Heart right ventricle (tissue), 16 donors: ENCODE measurements at regions not wholly inside any gene's neighbourhood (a gene's known extent, or its start where the extent isn't known, plus 50 kb on each side); places are given as distances from the start of the nearest gene placed in this dataset.

ENCODE experiments used
- ATAC-seq, 8 donors: fragments of 200-7000 bp; cut with Tn5 transposase; one replicate each; pipeline ENCODE4 v1.9.1; 2020; ENCODE audit warnings: mild to moderate bottlenecking in 8 of 8, moderate library complexity in 8 of 8, moderate number of reproducible peaks in 1 of 8
- DNase-seq, 2 donors: peaks; one replicate each; pipeline ENCODE4 v3.0.0-alpha.2; 2020
- H3K27ac ChIP-seq, 10 donors: fragments of 200-600 bp; sonication (generic) in 2 of 10; one replicate each; pipeline versions ENCODE4 v1.5.0 to v1.8.0; 2020 to 2022; ENCODE audit warnings: mild to moderate bottlenecking in 3 of 10
- H3K27me3 ChIP-seq, 7 donors: fragments of 200-600 bp; one replicate each; pipeline ENCODE4 v1.8.0; 2021 to 2022; ENCODE audit warnings: mild to moderate bottlenecking in 2 of 7
- H3K36me3 ChIP-seq, 9 donors: fragments of 200-600 bp; sonication (generic) in 1 of 9; one replicate each; pipeline versions ENCODE4 v1.5.0 to v1.8.0; 2020 to 2022; ENCODE audit warnings: mild to moderate bottlenecking in 2 of 9
- H3K4me1 ChIP-seq, 9 donors: fragments of 200-600 bp; sonication (generic) in 1 of 9; one replicate each; pipeline versions ENCODE4 v1.5.0 to v1.8.0; 2020 to 2022; ENCODE audit warnings: mild to moderate bottlenecking in 4 of 9
- H3K4me3 ChIP-seq, 10 donors: fragments of 200-600 bp; sonication (generic) in 2 of 10; one replicate each; pipeline versions ENCODE4 v1.5.0 to v1.8.0; 2020 to 2022; ENCODE audit warnings: mild to moderate bottlenecking in 7 of 10, moderate library complexity in 2 of 10
- H3K9me3 ChIP-seq, 11 donors: fragments of 200-600 bp in 10 of 11; sonication (generic) in 2 of 11; one replicate each; pipeline versions ENCODE4 v1.5.0 to v1.8.0; 2013 to 2022; ENCODE audit warnings: mild to moderate bottlenecking in 2 of 11, control low read depth in 1 of 11, moderate library complexity in 1 of 11
- CTCF ChIP-seq, 9 donors: fragments of 200-600 bp; sonication (generic) in 2 of 9; IDR thresholded peaks; one replicate each; pipeline versions ENCODE4 v1.5.0 to v1.8.0; 2021 to 2022; ENCODE audit warnings: antibody characterized with exemption in 9 of 9, mild to moderate bottlenecking in 5 of 9, moderate library complexity in 1 of 9
- WGBS, 2 donors: extraction: QIAGEN DNeasy Blood & Tissue Kit; methylation state at CpG; one replicate each; pipeline ENCODE4 v1.1.7; 2013; ENCODE audit warnings: inconsistent platforms in 1 of 2; 5-methylcytosine and 5-hydroxymethylcytosine counted together
- intact Hi-C, 10 donors: fragments of 100-400 bp; cut with DNase I; formaldehyde crosslinking; loops; one replicate each; pipeline versions ENCODE4 v1.11.1 to v1.14.2; 2022
- donor health status: Arrhythmogenic right ventricular cardiomyopathy.
- donor health status: ischemic (EF 13 %, LVEDD 7.1; RV severe dilation, severe dysfunction).
- donor health status: healthy with polysubstance abuse.
- donor health status: DM: no; HTN: yes; CAD: no.
- donor health status: DM: no; HTN: no; CAD: no.
- donor health status: ischemic (EF 25% LVEDD 6.9; RV normal size, moderate dysfunction).
- donor health status: ischemic (EF 25% LVEDD 5.7; RV mildly dilated, moderate dysfunction).
- donor health status: healthy.
- donor health status: DM: yes; HTN: yes; CAD: no.
- donor health status: Ischemic cardiomyopathy.
- donor health status: ischemic (EF 35%, LVEDD 5.7; RV mildly dilated, moderate dysfunction).
- donor health status: nonischemic (EF 11% LVEDD 7.7; RV severe dilation, severe dysfunction).
- donor health status: DM: yes; HTN: yes; CAD: no.
- donor health status: PGD.
- donor health status: ischemic (EF 29% LVEDD 5.4; RV normal size, mild dysfunction).
- donor health status: nonischemic (EF 23%, LVEDD 6.1; RV moderate dilation, normal function).

DNA sequence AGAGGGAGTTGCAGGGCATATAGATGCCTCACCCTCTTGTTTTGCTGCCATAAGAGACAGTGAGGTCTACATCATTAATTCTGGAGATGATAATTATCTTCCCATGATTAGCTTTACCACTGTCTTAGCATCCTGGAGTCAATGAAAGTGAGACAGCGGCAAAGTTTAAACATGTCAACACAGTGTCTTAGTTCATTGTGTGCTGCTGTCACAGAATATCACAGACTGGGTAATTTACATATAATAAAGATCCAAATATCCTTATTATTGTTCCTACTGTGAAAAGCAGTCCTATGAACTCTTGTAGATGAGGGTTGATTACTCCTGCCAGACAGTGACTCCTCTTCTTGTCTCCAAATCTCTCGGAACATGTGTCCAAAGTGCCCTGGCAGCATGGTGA is 658.6 kb upstream of the ADGRB3 start:
- intact Hi-C loops, result no loop called here
- H3K27ac ChIP-seq, result no peak overlapping the region
- TF ChIP-seq CTCF (IDR thresholded peaks at IDR 0.05), result no peak
- H3K4me3 ChIP-seq, result no peak overlapping the region
- H3K4me1 ChIP-seq, result no peaks in the 10 kb centered on the region
- no peak for DNase-seq
- no peaks in the 10 kb centered on the region for H3K27me3 ChIP-seq
- H3K36me3 ChIP-seq, result no peaks in the 10 kb centered on the region
- H3K9me3 ChIP-seq, result no peaks in the 10 kb centered on the region
- WGBS, 2 donors, result 93 to 95% methylated on average over 2 of the region's 2 CpGs
- no peak for ATAC-seq

GRCh38 chr6:67974931-67975330 is 660.2 kb upstream of the ADGRB3 start:
- Histone ChIP-seq H3K4me3 (no peak overlapping the region), H3K9me3 (no peaks in the 10 kb centered on the region), H3K27ac (no peak overlapping the region), H3K4me1 (no peaks in the 10 kb centered on the region), H3K36me3 (no peaks in the 10 kb centered on the region), H3K27me3 (no peaks in the 10 kb centered on the region)
- no peak for TF ChIP-seq CTCF (IDR thresholded peaks at IDR 0.05)
- intact Hi-C loops, result no loop called here
- ATAC-seq (no peak), DNase-seq (no peak)

DNA sequence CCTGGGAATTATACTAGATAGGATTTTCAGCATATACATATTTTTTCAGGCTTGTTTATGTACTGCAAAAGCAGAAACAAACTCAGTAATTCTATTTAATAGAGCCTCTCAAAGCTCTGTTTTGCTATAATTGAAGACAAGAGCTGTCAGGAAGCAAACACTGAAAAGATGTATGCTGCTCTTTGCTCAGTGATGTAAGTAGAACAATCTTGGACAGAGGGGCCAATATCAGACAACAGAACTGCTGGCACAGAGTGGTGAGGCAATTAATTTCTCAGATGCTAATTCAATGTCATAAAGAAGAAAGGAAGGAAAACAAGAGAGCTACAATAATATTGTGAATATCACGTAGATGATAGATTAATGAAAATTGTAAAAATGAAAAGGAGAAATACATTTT is 663.3 kb upstream of the ADGRB3 start:
- Histone ChIP-seq H3K9me3 (no peaks in the 10 kb centered on the region), H3K4me1 (no peaks in the 10 kb centered on the region), H3K27ac (no peak overlapping the region), H3K4me3 (no peak overlapping the region), H3K27me3 (no peaks in the 10 kb centered on the region), H3K36me3 (no peaks in the 10 kb centered on the region)
- ATAC-seq (no peak), DNase-seq (no peak)
- intact Hi-C loops, result no loop called here
- 63 to 80% methylated on average over 1 of the region's 1 CpG for WGBS, 2 donors
- TF ChIP-seq CTCF (IDR thresholded peaks at IDR 0.05), result no peak

GRCh38 chr6:67966830-67967229 is 668.3 kb upstream of the ADGRB3 start:
- 83 to 87% methylated on average over 1 of the region's 1 CpG for WGBS, 2 donors
- TF ChIP-seq CTCF (IDR thresholded peaks at IDR 0.05), result no peak
- H3K4me1 ChIP-seq, result no peaks in the 10 kb centered on the region
- H3K4me3 ChIP-seq, result no peak overlapping the region
- H3K36me3 ChIP-seq, result no peaks in the 10 kb centered on the region
- intact Hi-C loops, result no loop called here
- no peak for ATAC-seq
- no peaks in the 10 kb centered on the region for H3K27me3 ChIP-seq
- H3K27ac ChIP-seq, result no peak overlapping the region
- DNase-seq, result no peak
- H3K9me3 ChIP-seq, result no peaks in the 10 kb centered on the region

- ATAC-seq, result no peak
- intact Hi-C loops, result no loop called here
Measured at GRCh38 chr6:67956352-67956751, 678.7 kb upstream of the ADGRB3 start.

More at GRCh38 chr6:67956352-67956751, 678.7 kb upstream of the ADGRB3 start:
- no peaks in the 10 kb centered on the region for H3K36me3 ChIP-seq
- TF ChIP-seq CTCF (IDR thresholded peaks at IDR 0.05), result no peak
- DNase-seq, result no peak
- H3K9me3 ChIP-seq, result peaks cover 0 to 25% (median 0%) of the 10 kb centered on the region in 11 donors
- H3K4me3 ChIP-seq, result no peak overlapping the region
- H3K4me1 ChIP-seq, result no peaks in the 10 kb centered on the region
- H3K27me3 ChIP-seq, result no peaks in the 10 kb centered on the region
- no peak overlapping the region for H3K27ac ChIP-seq
